ENCODE measurements at regions not wholly inside any gene's neighbourhood (a gene's known extent, or its start where the extent isn't known, plus 50 kb on each side); places are given as distances from the start of the nearest gene placed in this dataset.

DNA sequence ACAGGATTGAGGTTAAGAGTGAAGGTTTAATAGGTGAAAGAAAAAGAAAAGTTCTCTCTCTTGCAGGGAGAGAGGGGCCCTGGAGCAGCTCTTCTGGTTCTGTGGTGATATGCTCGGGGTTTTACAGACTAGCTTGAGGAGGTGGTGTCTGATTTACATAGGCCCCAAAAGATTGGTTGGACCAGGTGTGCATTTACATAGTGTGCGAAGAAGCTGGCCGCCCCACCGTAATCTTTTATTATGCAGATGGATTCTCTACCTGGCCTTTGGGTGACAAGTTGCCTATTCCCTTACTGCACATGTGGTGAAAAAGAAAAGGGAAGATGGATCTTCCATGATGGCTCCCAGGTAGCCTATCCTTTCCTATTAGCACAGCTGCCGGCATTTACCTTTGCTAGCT is 219.9 kb upstream of the GRIA4 start:
- TF ChIP-seq, protein P1, sequence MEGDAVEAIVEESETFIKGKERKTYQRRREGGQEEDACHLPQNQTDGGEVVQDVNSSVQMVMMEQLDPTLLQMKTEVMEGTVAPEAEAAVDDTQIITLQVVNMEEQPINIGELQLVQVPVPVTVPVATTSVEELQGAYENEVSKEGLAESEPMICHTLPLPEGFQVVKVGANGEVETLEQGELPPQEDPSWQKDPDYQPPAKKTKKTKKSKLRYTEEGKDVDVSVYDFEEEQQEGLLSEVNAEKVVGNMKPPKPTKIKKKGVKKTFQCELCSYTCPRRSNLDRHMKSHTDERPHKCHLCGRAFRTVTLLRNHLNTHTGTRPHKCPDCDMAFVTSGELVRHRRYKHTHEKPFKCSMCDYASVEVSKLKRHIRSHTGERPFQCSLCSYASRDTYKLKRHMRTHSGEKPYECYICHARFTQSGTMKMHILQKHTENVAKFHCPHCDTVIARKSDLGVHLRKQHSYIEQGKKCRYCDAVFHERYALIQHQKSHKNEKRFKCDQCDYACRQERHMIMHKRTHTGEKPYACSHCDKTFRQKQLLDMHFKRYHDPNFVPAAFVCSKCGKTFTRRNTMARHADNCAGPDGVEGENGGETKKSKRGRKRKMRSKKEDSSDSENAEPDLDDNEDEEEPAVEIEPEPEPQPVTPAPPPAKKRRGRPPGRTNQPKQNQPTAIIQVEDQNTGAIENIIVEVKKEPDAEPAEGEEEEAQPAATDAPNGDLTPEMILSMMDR (IDR thresholded peaks at IDR 0.05) = no peak
- TF ChIP-seq POLR2AphosphoS5 (IDR thresholded peaks at IDR 0.05; ENCODE audit: low read depth, low read length) (no peak), SIN3A (IDR thresholded peaks at IDR 0.05; ENCODE audit: borderline replicate concordance, insufficient read depth, low read depth, low read length) (no peak), TCF7L2 (IDR thresholded peaks at IDR 0.05; ENCODE audit: low read depth, low read length) (no peak)
- TF ChIP-seq, protein P2, sequence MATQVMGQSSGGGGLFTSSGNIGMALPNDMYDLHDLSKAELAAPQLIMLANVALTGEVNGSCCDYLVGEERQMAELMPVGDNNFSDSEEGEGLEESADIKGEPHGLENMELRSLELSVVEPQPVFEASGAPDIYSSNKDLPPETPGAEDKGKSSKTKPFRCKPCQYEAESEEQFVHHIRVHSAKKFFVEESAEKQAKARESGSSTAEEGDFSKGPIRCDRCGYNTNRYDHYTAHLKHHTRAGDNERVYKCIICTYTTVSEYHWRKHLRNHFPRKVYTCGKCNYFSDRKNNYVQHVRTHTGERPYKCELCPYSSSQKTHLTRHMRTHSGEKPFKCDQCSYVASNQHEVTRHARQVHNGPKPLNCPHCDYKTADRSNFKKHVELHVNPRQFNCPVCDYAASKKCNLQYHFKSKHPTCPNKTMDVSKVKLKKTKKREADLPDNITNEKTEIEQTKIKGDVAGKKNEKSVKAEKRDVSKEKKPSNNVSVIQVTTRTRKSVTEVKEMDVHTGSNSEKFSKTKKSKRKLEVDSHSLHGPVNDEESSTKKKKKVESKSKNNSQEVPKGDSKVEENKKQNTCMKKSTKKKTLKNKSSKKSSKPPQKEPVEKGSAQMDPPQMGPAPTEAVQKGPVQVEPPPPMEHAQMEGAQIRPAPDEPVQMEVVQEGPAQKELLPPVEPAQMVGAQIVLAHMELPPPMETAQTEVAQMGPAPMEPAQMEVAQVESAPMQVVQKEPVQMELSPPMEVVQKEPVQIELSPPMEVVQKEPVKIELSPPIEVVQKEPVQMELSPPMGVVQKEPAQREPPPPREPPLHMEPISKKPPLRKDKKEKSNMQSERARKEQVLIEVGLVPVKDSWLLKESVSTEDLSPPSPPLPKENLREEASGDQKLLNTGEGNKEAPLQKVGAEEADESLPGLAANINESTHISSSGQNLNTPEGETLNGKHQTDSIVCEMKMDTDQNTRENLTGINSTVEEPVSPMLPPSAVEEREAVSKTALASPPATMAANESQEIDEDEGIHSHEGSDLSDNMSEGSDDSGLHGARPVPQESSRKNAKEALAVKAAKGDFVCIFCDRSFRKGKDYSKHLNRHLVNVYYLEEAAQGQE (IDR thresholded peaks at IDR 0.05; ENCODE audit: insufficient read depth in 1 of 2, low read depth in 2 of 2, low read length in 1 of 2) = no peak
